ENCODE measurements at regions not wholly inside any gene's neighbourhood (a gene's known extent, or its start where the extent isn't known, plus 50 kb on each side); places are given as distances from the start of the nearest gene placed in this dataset.

GRCh38 chr16:86983621-86984020 lies 333.6 kb downstream of the C16orf95 start:
- no peak for DNase-seq (ENCODE audit: low read depth)

- no peak for DNase-seq (ENCODE audit: low read depth)
These were observed 332.8 kb downstream of the C16orf95 start for GRCh38 chr16:86984343-86984742.

GRCh38 chr16:86984991-86985647 lies 332.1 kb downstream of the C16orf95 start:
- DNase-seq (ENCODE audit: low read depth): no peak

GRCh38 chr16:86985648-86986015 lies 331.6 kb downstream of the C16orf95 start:
- no peak for DNase-seq (ENCODE audit: low read depth)

- no peak for DNase-seq (ENCODE audit: low read depth)
These were observed 331.1 kb downstream of the C16orf95 start for GRCh38 chr16:86986136-86986535.

- no peak for DNase-seq (ENCODE audit: low read depth)
These were observed 330.2 kb downstream of the C16orf95 start for GRCh38 chr16:86986809-86987487.

- no peak for DNase-seq (ENCODE audit: low read depth)
These were observed 329.2 kb downstream of the C16orf95 start for GRCh38 chr16:86987746-86988670.

- no peak for DNase-seq (ENCODE audit: low read depth)
These were observed 328.1 kb downstream of the C16orf95 start for GRCh38 chr16:86988920-86989696.

GRCh38 chr16:86990451-86990850 lies 326.7 kb downstream of the C16orf95 start:
- no peak for DNase-seq (ENCODE audit: low read depth)

- no peak for DNase-seq (ENCODE audit: low read depth)
These were observed 325.5 kb downstream of the C16orf95 start for GRCh38 chr16:86991679-86992078.

GRCh38 chr16:86992587-86992986 lies 324.6 kb downstream of the C16orf95 start:
- no peak for DNase-seq (ENCODE audit: low read depth)

- no peak for DNase-seq (ENCODE audit: low read depth)
These were observed 323.6 kb downstream of the C16orf95 start for GRCh38 chr16:86993426-86994110.

GRCh38 chr16:86994215-86994614 lies 323.0 kb downstream of the C16orf95 start:
- DNase-seq (ENCODE audit: low read depth): no peak

GRCh38 chr16:86994651-86995171 lies 322.5 kb downstream of the C16orf95 start:
- no peak for DNase-seq (ENCODE audit: low read depth)

GRCh38 chr16:86995456-86995855 lies 321.7 kb downstream of the C16orf95 start:
- DNase-seq (ENCODE audit: low read depth): no peak

GRCh38 chr16:86996081-86996480 lies 321.1 kb downstream of the C16orf95 start:
- DNase-seq (ENCODE audit: low read depth): no peak

GRCh38 chr16:86997058-86997457 lies 320.1 kb downstream of the C16orf95 start:
- DNase-seq (ENCODE audit: low read depth): no peak

- no peak for DNase-seq (ENCODE audit: low read depth)
These were observed 318.8 kb downstream of the C16orf95 start for GRCh38 chr16:86998196-86999001.

GRCh38 chr16:87000001-87000400 lies 317.2 kb downstream of the C16orf95 start:
- DNase-seq (ENCODE audit: low read depth): no peak

GRCh38 chr16:87002717-87003413 lies 314.3 kb downstream of the C16orf95 start:
- no peak for DNase-seq (ENCODE audit: low read depth)
